ENCODE measurements at regions not wholly inside any gene's neighbourhood (a gene's known extent, or its start where the extent isn't known, plus 50 kb on each side); places are given as distances from the start of the nearest gene placed in this dataset.

- H2AFZ ChIP-seq (ENCODE audit: low read length): no peak overlapping the region
- H3F3A ChIP-seq (ENCODE audit: insufficient read depth, low read length): no peaks in the 10 kb centered on the region
- no peaks in the 10 kb centered on the region for H3K4me1 ChIP-seq (ENCODE audit: insufficient read depth, low read length, severe bottlenecking)
- no peak overlapping the region for H3K9ac ChIP-seq (ENCODE audit: low read length)
- no peak for TF ChIP-seq EZH2 (IDR thresholded peaks at IDR 0.05; ENCODE audit: borderline replicate concordance, low read length)
- TF ChIP-seq CTCF (IDR thresholded peaks at IDR 0.05; ENCODE audit: low read length): no peak
- no peak overlapping the region for H3K27ac ChIP-seq (ENCODE audit: low read depth, low read length, poor library complexity, severe bottlenecking)
- no peak overlapping the region for H3K4me3 ChIP-seq (ENCODE audit: low read depth, low read length, poor library complexity, severe bottlenecking)
- no peaks in the 10 kb centered on the region for H3K9me3 ChIP-seq (ENCODE audit: low read length)
- no peaks in the 10 kb centered on the region for H3K36me3 ChIP-seq (ENCODE audit: insufficient read depth, low read length)
- no peaks in the 10 kb centered on the region for H3K9me2 ChIP-seq (ENCODE audit: low read depth, low read length)
- no peaks in the 10 kb centered on the region for H3K79me2 ChIP-seq (ENCODE audit: insufficient read depth, low read length)
- no peaks in the 10 kb centered on the region for H4K20me1 ChIP-seq (ENCODE audit: insufficient read depth, low read length)
- H3K27me3 ChIP-seq (ENCODE audit: insufficient read depth, low read length): no peaks in the 10 kb centered on the region
- H3K4me2 ChIP-seq (ENCODE audit: low read length): no peak overlapping the region
Observed at GRCh38 chr18:60754413-60755009, 381.9 kb upstream of the MC4R start.

GRCh38 chr18:60755134-60755533 is 382.6 kb upstream of the MC4R start:
- Histone ChIP-seq H3K4me2 (ENCODE audit: low read length) (no peak overlapping the region), H3K9me2 (ENCODE audit: low read depth, low read length) (no peaks in the 10 kb centered on the region), H2AFZ (ENCODE audit: low read length) (no peak overlapping the region), H3K4me3 (ENCODE audit: low read depth, low read length, poor library complexity, severe bottlenecking) (no peak overlapping the region), H3F3A (ENCODE audit: insufficient read depth, low read length) (no peaks in the 10 kb centered on the region), H3K36me3 (ENCODE audit: insufficient read depth, low read length) (no peaks in the 10 kb centered on the region), H4K20me1 (ENCODE audit: insufficient read depth, low read length) (no peaks in the 10 kb centered on the region), H3K9ac (ENCODE audit: low read length) (no peak overlapping the region), H3K27me3 (ENCODE audit: insufficient read depth, low read length) (no peaks in the 10 kb centered on the region), H3K9me3 (ENCODE audit: low read length) (no peaks in the 10 kb centered on the region), H3K4me1 (ENCODE audit: insufficient read depth, low read length, severe bottlenecking) (no peaks in the 10 kb centered on the region), H3K27ac (ENCODE audit: low read depth, low read length, poor library complexity, severe bottlenecking) (no peak overlapping the region), H3K79me2 (ENCODE audit: insufficient read depth, low read length) (no peaks in the 10 kb centered on the region)
- TF ChIP-seq EZH2 (IDR thresholded peaks at IDR 0.05; ENCODE audit: borderline replicate concordance, low read length): no peak

GRCh38 chr18:60775978-60776377 is 403.4 kb upstream of the MC4R start:
- Histone ChIP-seq H3F3A (ENCODE audit: insufficient read depth, low read length) (no peaks in the 10 kb centered on the region), H3K36me3 (ENCODE audit: insufficient read depth, low read length) (no peaks in the 10 kb centered on the region), H3K9ac (ENCODE audit: low read length) (no peak overlapping the region), H3K79me2 (ENCODE audit: insufficient read depth, low read length) (no peaks in the 10 kb centered on the region), H2AFZ (ENCODE audit: low read length) (no peak overlapping the region), H4K20me1 (ENCODE audit: insufficient read depth, low read length) (no peaks in the 10 kb centered on the region), H3K9me2 (ENCODE audit: low read depth, low read length) (no peaks in the 10 kb centered on the region), H3K4me1 (ENCODE audit: insufficient read depth, low read length, severe bottlenecking) (no peaks in the 10 kb centered on the region), H3K9me3 (ENCODE audit: low read length) (no peaks in the 10 kb centered on the region), H3K27me3 (ENCODE audit: insufficient read depth, low read length) (no peaks in the 10 kb centered on the region), H3K4me2 (ENCODE audit: low read length) (no peak overlapping the region), H3K27ac (ENCODE audit: low read depth, low read length, poor library complexity, severe bottlenecking) (no peak overlapping the region), H3K4me3 (ENCODE audit: low read depth, low read length, poor library complexity, severe bottlenecking) (no peak overlapping the region)
- no peak for TF ChIP-seq CTCF (IDR thresholded peaks at IDR 0.05; ENCODE audit: low read length)
- no peak for TF ChIP-seq EZH2 (IDR thresholded peaks at IDR 0.05; ENCODE audit: borderline replicate concordance, low read length)

- Histone ChIP-seq H3K27me3 (ENCODE audit: insufficient read depth, low read length) (no peaks in the 10 kb centered on the region), H4K20me1 (ENCODE audit: insufficient read depth, low read length) (no peaks in the 10 kb centered on the region), H3K9me2 (ENCODE audit: low read depth, low read length) (no peaks in the 10 kb centered on the region), H3K27ac (ENCODE audit: low read depth, low read length, poor library complexity, severe bottlenecking) (no peak overlapping the region), H3K36me3 (ENCODE audit: insufficient read depth, low read length) (no peaks in the 10 kb centered on the region; the same call in 1 of the 2 replicates), H3K9me3 (ENCODE audit: low read length) (no peaks in the 10 kb centered on the region), H3K4me3 (ENCODE audit: low read depth, low read length, poor library complexity, severe bottlenecking) (no peak overlapping the region), H3K9ac (ENCODE audit: low read length) (no peak overlapping the region), H3F3A (ENCODE audit: insufficient read depth, low read length) (no peaks in the 10 kb centered on the region), H3K4me1 (ENCODE audit: insufficient read depth, low read length, severe bottlenecking) (no peaks in the 10 kb centered on the region), H2AFZ (ENCODE audit: low read length) (no peak overlapping the region), H3K79me2 (ENCODE audit: insufficient read depth, low read length) (no peaks in the 10 kb centered on the region), H3K4me2 (ENCODE audit: low read length) (no peak overlapping the region)
- TF ChIP-seq CTCF (IDR thresholded peaks at IDR 0.05; ENCODE audit: low read length) (no peak), EZH2 (IDR thresholded peaks at IDR 0.05; ENCODE audit: borderline replicate concordance, low read length) (no peak)
Observed at GRCh38 chr18:60784161-60784560, 411.6 kb upstream of the MC4R start.

Measured in OCI-LY1 (cell line).